ENCODE measurements at regions not wholly inside any gene's neighbourhood (a gene's known extent, or its start where the extent isn't known, plus 50 kb on each side); places are given as distances from the start of the nearest gene placed in this dataset.

- TF ChIP-seq, protein P1, sequence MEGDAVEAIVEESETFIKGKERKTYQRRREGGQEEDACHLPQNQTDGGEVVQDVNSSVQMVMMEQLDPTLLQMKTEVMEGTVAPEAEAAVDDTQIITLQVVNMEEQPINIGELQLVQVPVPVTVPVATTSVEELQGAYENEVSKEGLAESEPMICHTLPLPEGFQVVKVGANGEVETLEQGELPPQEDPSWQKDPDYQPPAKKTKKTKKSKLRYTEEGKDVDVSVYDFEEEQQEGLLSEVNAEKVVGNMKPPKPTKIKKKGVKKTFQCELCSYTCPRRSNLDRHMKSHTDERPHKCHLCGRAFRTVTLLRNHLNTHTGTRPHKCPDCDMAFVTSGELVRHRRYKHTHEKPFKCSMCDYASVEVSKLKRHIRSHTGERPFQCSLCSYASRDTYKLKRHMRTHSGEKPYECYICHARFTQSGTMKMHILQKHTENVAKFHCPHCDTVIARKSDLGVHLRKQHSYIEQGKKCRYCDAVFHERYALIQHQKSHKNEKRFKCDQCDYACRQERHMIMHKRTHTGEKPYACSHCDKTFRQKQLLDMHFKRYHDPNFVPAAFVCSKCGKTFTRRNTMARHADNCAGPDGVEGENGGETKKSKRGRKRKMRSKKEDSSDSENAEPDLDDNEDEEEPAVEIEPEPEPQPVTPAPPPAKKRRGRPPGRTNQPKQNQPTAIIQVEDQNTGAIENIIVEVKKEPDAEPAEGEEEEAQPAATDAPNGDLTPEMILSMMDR (IDR thresholded peaks at IDR 0.05; ENCODE audit: low read depth, low read length, missing input control), result no peak
- TF ChIP-seq TAF1 (conservative IDR thresholded peaks at IDR 0.05) (no peak), RXRA (IDR thresholded peaks at IDR 0.05) (no peak), RAD21 (IDR thresholded peaks at IDR 0.05) (no peak), NR2F2 (IDR thresholded peaks at IDR 0.05) (no peak), REST (IDR thresholded peaks at IDR 0.05) (no peak), YY1 (IDR thresholded peaks at IDR 0.05) (no peak), JUND (IDR thresholded peaks at IDR 0.05) (no peak)
- TF ChIP-seq, protein P2, sequence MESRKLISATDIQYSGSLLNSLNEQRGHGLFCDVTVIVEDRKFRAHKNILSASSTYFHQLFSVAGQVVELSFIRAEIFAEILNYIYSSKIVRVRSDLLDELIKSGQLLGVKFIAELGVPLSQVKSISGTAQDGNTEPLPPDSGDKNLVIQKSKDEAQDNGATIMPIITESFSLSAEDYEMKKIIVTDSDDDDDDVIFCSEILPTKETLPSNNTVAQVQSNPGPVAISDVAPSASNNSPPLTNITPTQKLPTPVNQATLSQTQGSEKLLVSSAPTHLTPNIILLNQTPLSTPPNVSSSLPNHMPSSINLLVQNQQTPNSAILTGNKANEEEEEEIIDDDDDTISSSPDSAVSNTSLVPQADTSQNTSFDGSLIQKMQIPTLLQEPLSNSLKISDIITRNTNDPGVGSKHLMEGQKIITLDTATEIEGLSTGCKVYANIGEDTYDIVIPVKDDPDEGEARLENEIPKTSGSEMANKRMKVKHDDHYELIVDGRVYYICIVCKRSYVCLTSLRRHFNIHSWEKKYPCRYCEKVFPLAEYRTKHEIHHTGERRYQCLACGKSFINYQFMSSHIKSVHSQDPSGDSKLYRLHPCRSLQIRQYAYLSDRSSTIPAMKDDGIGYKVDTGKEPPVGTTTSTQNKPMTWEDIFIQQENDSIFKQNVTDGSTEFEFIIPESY (IDR thresholded peaks at IDR 0.05), result no peak
These were observed 111.2 kb downstream of the MARCHF4 start for GRCh38 chr2:216261042-216261537.

Data from liver (tissue), 3 donors.